Caco-2 (cell line): ENCODE measurements at regions not wholly inside any gene's neighbourhood (a gene's known extent, or its start where the extent isn't known, plus 50 kb on each side); places are given as distances from the start of the nearest gene placed in this dataset.

Experiments used
- BruUV-seq: library from RNA; stranded (reverse); fragments of 400-500 nt; replicated peaks from 2 replicates; lab custom pipeline; 2021; lab: Mats Ljungman, UMichigan
- CTCF ChIA-PET: fragments of 300-600 bp; sonication (Branson Sonifier 250); formaldehyde crosslinking; loops from one replicate; lab custom pipeline; 2022; ENCODE audit warnings: antibody characterized with exemption; lab: Charles Lee
- POLR2A ChIA-PET: fragments of 300-600 bp; sonication (Branson Sonifier 250); formaldehyde crosslinking; loops from one replicate; lab custom pipeline; 2022; ENCODE audit warnings: antibody characterized with exemption; lab: Charles Lee
- DNase-seq, 2 experiments: peaks; one replicate each; pipeline versions ENCODE4 v3.0.0 to v3.0.0-alpha.2; 2020 to 2022
- H3K27me3 ChIP-seq: replicated peaks from 2 replicates; pipeline ENCODE4 v1.6.0; 2011; ENCODE audit warnings: low read length; ENCODE audit not compliant: control insufficient read depth, insufficient read depth
- H3K36me3 ChIP-seq: 2 replicates; pipeline ENCODE4 v1.5.1; 2011; ENCODE audit warnings: low read length; ENCODE audit not compliant: control insufficient read depth, insufficient read depth
- H3K4me1 ChIP-seq: fragments of 250-450 bp; sonication (Bioruptor Pico); 2 replicates; pipeline ENCODE4 v1.5.1; 2020; ENCODE audit warnings: mild to moderate bottlenecking
- H3K4me3 ChIP-seq: 2 replicates; pipeline ENCODE4 v1.5.1; 2011; ENCODE audit warnings: low read depth, mild to moderate bottlenecking, control low read depth, low read length
- H3K9me3 ChIP-seq: fragments of 250-450 bp; sonication (Bioruptor Pico); 2 replicates; pipeline ENCODE4 v1.5.1; 2020; ENCODE audit warnings: mild to moderate bottlenecking, moderate library complexity
- H3K27ac Mint-ChIP-seq: one replicate; pipeline ENCODE4 v1.8.0; 2022; ENCODE audit warnings: mixed read lengths; ENCODE audit not compliant: unreplicated experiment
- H3K27me3 Mint-ChIP-seq: one replicate; pipeline ENCODE4 v1.8.0; 2022; ENCODE audit warnings: mixed read lengths; ENCODE audit not compliant: insufficient read depth, unreplicated experiment
- H3K36me3 Mint-ChIP-seq: one replicate; pipeline ENCODE4 v1.8.0; 2022; ENCODE audit warnings: mild to moderate bottlenecking, mixed read lengths; ENCODE audit not compliant: insufficient read depth, unreplicated experiment
- H3K4me1 Mint-ChIP-seq: one replicate; pipeline ENCODE4 v1.8.0; 2022; ENCODE audit warnings: low read depth, mixed read lengths; ENCODE audit not compliant: unreplicated experiment
- H3K4me3 Mint-ChIP-seq: one replicate; pipeline ENCODE4 v1.8.0; 2022; ENCODE audit warnings: mild to moderate bottlenecking, moderate library complexity, mixed read lengths; ENCODE audit not compliant: unreplicated experiment
- H3K9me3 Mint-ChIP-seq: one replicate; pipeline ENCODE4 v1.8.0; 2022; ENCODE audit warnings: mixed read lengths; ENCODE audit not compliant: unreplicated experiment
- intact Hi-C: fragments of 100-400 bp; cut with micrococcal nuclease; formaldehyde crosslinking; loops from one replicate; pipeline ENCODE4 v1.10.0; 2022; ENCODE audit not compliant: unreplicated experiment
- TF ChIP-seq, protein P1 (sequence below), 2 experiments: fragments of 200-600 bp in 1 of 2; IDR thresholded peaks; 1 replicate in 1 of 2; 2 replicates in 1 of 2; pipeline versions ENCODE4 v1.5.1 to v1.8.0; 2011 to 2022; ENCODE audit warnings: antibody characterized with exemption in 1 of 2, control low read depth in 1 of 2, inconsistent platforms in 1 of 2, low read depth in 1 of 2, low read length in 1 of 2, mild to moderate bottlenecking in 1 of 2, moderate library complexity in 1 of 2; ENCODE audit not compliant: insufficient read depth in 1 of 2, severe bottlenecking in 1 of 2, unreplicated experiment in 1 of 2

GRCh38 chr16:86868786-86869185 is 290.4 kb downstream of the FOXL1 start:
- Mint-ChIP-seq H3K36me3 (no peaks in the 10 kb centered on the region), H3K27me3 (peaks cover 4% of the 10 kb centered on the region), H3K4me1 (no peaks in the 10 kb centered on the region), H3K27ac (no peak overlapping the region), H3K4me3 (no peak overlapping the region), H3K9me3 (no peaks in the 10 kb centered on the region)
- intact Hi-C loops, result no loop called here
- ChIA-PET CTCF (no interaction called here), POLR2A (no interaction called here)
- no peaks in the 10 kb centered on the region for H3K4me1 ChIP-seq
- H3K27me3 ChIP-seq, result no peaks in the 10 kb centered on the region
- no peaks in the 10 kb centered on the region for H3K36me3 ChIP-seq
- DNase-seq, result no peak
- H3K9me3 ChIP-seq, result no peaks in the 10 kb centered on the region
- BruUV-seq, result no TSS peak
- H3K4me3 ChIP-seq, result no peak overlapping the region
- TF ChIP-seq, protein P1, sequence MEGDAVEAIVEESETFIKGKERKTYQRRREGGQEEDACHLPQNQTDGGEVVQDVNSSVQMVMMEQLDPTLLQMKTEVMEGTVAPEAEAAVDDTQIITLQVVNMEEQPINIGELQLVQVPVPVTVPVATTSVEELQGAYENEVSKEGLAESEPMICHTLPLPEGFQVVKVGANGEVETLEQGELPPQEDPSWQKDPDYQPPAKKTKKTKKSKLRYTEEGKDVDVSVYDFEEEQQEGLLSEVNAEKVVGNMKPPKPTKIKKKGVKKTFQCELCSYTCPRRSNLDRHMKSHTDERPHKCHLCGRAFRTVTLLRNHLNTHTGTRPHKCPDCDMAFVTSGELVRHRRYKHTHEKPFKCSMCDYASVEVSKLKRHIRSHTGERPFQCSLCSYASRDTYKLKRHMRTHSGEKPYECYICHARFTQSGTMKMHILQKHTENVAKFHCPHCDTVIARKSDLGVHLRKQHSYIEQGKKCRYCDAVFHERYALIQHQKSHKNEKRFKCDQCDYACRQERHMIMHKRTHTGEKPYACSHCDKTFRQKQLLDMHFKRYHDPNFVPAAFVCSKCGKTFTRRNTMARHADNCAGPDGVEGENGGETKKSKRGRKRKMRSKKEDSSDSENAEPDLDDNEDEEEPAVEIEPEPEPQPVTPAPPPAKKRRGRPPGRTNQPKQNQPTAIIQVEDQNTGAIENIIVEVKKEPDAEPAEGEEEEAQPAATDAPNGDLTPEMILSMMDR (IDR thresholded peaks at IDR 0.05; ENCODE audit: insufficient read depth in 1 of 2, low read depth in 1 of 2, low read length in 1 of 2, severe bottlenecking in 1 of 2, unreplicated experiment in 1 of 2), result no peak

DNA sequence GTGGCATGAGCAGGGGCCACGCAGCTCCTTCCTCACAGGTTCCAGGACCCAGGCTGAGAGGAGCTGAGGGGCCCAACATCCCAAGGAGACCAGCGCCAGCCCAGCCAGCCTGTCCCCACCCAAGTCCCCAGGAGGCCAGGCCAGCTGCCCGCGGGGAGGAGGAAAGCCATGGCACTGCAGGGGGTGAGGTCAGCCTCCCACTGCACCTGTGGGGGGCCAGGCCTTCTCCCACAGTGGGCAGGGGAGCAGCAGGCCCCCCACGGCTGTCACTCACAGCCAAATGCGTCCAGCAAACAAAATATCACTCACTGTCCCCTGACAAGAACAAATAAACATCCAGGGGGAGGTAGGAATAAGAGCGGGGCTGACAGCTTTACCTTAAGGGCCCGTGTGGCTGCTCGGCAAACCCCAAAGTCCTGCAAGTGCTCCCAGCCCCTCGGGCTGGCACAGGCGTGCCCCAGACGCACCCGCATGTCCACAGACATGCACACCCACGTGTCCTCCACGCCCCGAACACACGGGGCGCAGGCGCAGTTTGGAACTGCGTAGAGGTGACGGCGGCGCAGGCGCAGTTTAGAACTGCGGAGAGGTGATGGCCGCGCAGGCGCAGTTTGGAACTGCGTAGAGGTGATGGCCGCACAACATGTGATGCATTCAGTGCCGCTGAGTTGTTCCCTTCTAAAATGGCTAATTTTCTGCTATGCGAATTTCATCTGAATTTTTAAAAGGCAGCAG is 291.1 kb downstream of the FOXL1 start:
- intact Hi-C loops, result no loop called here
- H3K27me3 ChIP-seq, result no peaks in the 10 kb centered on the region
- no TSS peak for BruUV-seq

DNA sequence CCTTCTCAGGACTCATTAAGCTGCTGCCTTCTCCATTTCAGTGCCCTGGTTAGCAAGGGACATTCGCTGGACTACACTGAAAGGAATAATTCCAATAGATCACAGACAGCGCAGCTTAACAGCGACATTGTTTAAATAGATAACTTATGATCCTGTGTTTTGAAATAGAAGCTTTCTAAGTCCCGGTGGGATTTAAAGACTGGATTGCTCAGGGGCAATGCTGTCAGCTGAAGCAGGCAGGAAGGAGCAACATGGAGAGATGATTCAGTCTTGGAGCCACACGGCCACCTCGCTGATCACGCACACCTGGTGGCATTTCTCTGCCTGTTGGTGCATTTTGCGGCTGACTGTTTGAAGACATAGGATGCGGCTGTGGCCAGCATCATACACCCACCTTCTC is 292.0 kb downstream of the FOXL1 start:
- POLR2A ChIA-PET, result no interaction called here
- H3K4me1 ChIP-seq, result no peaks in the 10 kb centered on the region
- BruUV-seq, result no TSS peak
- TF ChIP-seq, protein P1 (IDR thresholded peaks at IDR 0.05; ENCODE audit: insufficient read depth in 1 of 2, low read depth in 1 of 2, low read length in 1 of 2, severe bottlenecking in 1 of 2, unreplicated experiment in 1 of 2), result no peak
- Mint-ChIP-seq H3K4me3 (no peak overlapping the region), H3K4me1 (no peaks in the 10 kb centered on the region), H3K27me3 (peaks cover 4% of the 10 kb centered on the region), H3K27ac (no peak overlapping the region), H3K36me3 (no peaks in the 10 kb centered on the region), H3K9me3 (no peaks in the 10 kb centered on the region)
- H3K27me3 ChIP-seq, result no peaks in the 10 kb centered on the region
- H3K36me3 ChIP-seq, result no peaks in the 10 kb centered on the region
- DNase-seq, result no peak
- intact Hi-C loops, result no loop called here
- H3K9me3 ChIP-seq, result no peaks in the 10 kb centered on the region
- CTCF ChIA-PET, result no interaction called here
- H3K4me3 ChIP-seq, result no peak overlapping the region

More for the DNA sequence above, 291.1 kb downstream of the FOXL1 start:
- H3K4me1 ChIP-seq, result no peaks in the 10 kb centered on the region
- POLR2A ChIA-PET, result no interaction called here
- H3K4me3 ChIP-seq, result no peak overlapping the region
- Mint-ChIP-seq H3K36me3 (no peaks in the 10 kb centered on the region), H3K4me3 (no peak overlapping the region), H3K27me3 (peaks cover 4% of the 10 kb centered on the region), H3K4me1 (no peaks in the 10 kb centered on the region), H3K27ac (no peak overlapping the region), H3K9me3 (no peaks in the 10 kb centered on the region)
- DNase-seq, result no peak
- TF ChIP-seq, protein P1 (IDR thresholded peaks at IDR 0.05; ENCODE audit: insufficient read depth in 1 of 2, low read depth in 1 of 2, low read length in 1 of 2, severe bottlenecking in 1 of 2, unreplicated experiment in 1 of 2), result no peak
- no peaks in the 10 kb centered on the region for H3K36me3 ChIP-seq
- no peaks in the 10 kb centered on the region for H3K9me3 ChIP-seq
- CTCF ChIA-PET, result no interaction called here
